Astrocyte of the cerebellum (primary cell): ENCODE measurements at regions not wholly inside any gene's neighbourhood (a gene's known extent, or its start where the extent isn't known, plus 50 kb on each side); places are given as distances from the start of the nearest gene placed in this dataset.

ENCODE experiments used
- DNase-seq: peaks from one replicate; pipeline ENCODE4 v3.0.0-alpha.2; 2011; ENCODE audit warnings: low read depth
- H3K4me3 ChIP-seq: 2 replicates; pipeline ENCODE4 v1.5.1; 2011; ENCODE audit warnings: mild to moderate bottlenecking, low read depth, low read length, moderate library complexity
- in situ Hi-C: cut with HindIII; loops from 2 replicates; pipeline ENCODE4 v1.10.0; 2017; ENCODE audit warnings: low sequenced_read_pairs
- TF ChIP-seq, protein P1 (sequence below): IDR thresholded peaks from 2 replicates; pipeline ENCODE4 v1.5.1; 2012; ENCODE audit warnings: low read length, low read depth, moderate library complexity, mild to moderate bottlenecking; ENCODE audit errors: missing control alignments

DNA sequence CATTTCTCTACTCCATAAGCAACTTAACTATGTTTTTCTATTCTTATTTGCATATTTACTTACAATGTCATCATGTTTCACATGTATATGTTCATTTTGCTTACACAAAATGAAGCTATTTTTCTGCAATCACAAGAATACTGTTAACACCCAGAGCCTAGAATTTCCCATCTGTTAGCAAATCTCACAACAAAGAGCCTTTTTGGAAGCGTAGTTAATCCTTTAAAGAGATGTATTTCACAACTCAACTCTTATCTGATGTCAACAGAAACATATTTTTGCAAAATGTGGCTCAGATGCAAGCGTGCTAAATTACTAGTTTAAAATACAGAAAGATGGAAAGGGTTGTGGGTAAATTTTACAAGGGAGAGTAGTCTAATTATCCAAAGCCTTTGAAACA is 110.6 kb upstream of the COL1A2 start:
- no peak for DNase-seq
- in situ Hi-C loops = loop anchor here (10.0 to 25.0 kb wide), 2 partner anchors 151 to 1403 kb away; no protein-coding TSS in a partner anchor
- TF ChIP-seq, protein P1, sequence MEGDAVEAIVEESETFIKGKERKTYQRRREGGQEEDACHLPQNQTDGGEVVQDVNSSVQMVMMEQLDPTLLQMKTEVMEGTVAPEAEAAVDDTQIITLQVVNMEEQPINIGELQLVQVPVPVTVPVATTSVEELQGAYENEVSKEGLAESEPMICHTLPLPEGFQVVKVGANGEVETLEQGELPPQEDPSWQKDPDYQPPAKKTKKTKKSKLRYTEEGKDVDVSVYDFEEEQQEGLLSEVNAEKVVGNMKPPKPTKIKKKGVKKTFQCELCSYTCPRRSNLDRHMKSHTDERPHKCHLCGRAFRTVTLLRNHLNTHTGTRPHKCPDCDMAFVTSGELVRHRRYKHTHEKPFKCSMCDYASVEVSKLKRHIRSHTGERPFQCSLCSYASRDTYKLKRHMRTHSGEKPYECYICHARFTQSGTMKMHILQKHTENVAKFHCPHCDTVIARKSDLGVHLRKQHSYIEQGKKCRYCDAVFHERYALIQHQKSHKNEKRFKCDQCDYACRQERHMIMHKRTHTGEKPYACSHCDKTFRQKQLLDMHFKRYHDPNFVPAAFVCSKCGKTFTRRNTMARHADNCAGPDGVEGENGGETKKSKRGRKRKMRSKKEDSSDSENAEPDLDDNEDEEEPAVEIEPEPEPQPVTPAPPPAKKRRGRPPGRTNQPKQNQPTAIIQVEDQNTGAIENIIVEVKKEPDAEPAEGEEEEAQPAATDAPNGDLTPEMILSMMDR = no peak
- H3K4me3 ChIP-seq = no peak overlapping the region

DNA sequence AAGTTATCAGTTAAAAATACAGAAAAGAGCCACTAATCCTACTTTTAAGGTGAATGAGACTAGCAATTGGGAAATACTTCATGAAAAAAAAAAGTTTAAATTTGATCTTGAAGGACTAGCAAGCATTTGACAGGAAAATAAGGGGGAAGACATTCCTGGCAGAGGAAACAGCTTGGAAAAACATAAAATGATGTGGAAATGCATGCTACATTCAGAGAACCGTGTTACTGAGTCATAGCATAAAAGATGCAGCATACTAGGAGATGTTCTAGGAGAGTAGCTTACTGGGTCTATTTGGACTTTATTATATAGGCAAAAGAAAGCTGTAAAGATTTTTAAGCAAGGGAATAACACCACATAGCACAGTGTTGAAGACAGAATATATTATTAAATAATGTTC is 108.6 kb upstream of the COL1A2 start:
- in situ Hi-C loops = loop anchor here (5.0 to 25.0 kb wide), 3 partner anchors 121 to 1401 kb away; no protein-coding TSS in a partner anchor
- TF ChIP-seq, protein P1 = no peak
- no peak overlapping the region for H3K4me3 ChIP-seq
- no peak for DNase-seq

DNA sequence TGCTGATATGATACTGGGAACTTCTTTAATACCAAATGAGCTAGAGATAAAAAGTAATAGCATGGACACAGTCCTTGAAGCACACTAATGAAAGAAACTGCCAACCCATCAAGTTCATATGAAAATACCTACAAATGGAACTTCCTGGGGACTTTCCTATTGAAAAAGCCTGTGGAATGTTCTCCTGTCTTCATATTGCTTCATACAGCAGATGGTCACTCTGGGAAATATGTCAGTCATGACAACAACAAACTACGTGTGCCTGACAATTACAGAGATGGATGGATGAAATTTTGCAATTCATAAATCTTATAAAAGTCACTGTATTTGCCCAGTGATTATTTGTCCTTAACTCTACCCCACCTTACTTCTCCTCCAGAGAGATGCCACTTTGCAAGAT is 106.6 kb upstream of the COL1A2 start:
- in situ Hi-C loops = loop anchor here (5.0 to 25.0 kb wide), 3 partner anchors 119 to 1399 kb away; no protein-coding TSS in a partner anchor
- no peak for DNase-seq
- TF ChIP-seq, protein P1 = no peak
- no peak overlapping the region for H3K4me3 ChIP-seq

DNA sequence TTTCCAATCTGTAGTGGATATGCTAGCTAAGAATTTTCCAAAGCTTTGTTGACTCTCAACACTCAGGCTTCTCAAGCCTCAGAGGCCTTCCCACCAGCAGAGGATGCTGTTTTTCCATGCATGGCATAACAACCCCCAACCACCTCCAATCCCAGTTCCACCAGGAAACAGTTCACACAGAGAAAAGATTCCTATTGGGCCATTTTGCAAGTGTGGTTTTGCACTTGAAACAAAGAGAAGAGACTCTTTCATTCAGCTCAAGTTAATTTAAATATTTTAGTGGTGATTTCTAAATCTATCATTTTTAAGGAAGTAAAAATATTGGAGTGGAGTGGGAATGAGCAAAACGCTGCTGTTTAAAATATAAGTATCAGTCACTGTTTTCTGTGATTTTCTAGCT is 105.6 kb upstream of the COL1A2 start:
- DNase-seq = peak; percentile 87
- H3K4me3 ChIP-seq = no peak overlapping the region
- in situ Hi-C loops = loop anchor here (5.0 to 25.0 kb wide), 3 partner anchors 118 to 1398 kb away; no protein-coding TSS in a partner anchor
- TF ChIP-seq, protein P1 = peak; percentile 100

DNA sequence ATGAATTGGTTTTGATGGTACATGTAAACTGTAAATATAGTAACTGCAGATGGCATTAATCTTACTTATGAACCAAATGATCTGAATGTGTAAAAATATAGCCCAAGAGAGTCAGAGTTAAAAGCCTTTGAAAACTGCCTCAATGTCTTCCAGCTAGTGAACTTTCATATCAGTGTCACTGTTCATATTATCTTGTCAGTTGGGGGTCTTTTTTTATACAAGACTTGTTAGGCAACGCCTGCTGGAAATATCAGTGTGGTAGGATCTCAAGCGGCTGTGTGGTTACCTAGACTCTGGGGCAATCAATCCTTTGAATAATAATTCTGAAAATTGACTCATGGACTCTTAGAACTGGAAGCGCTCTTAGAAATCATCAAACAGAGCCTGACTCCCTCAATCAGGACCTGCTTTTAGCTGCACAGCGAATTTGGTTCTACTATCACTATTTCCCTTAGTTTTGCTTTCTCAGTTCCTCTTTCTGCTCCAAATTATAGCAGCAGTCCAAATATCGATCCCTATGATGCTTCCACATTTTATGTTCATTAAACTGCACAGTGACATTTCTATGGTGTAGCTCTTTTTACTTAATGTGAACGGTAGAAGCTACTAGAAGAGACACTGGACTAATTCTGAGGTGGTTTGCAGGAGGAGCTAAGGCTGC is 100.1 kb upstream of the COL1A2 start:
- no peak for DNase-seq
- no peak overlapping the region for H3K4me3 ChIP-seq
- in situ Hi-C loops = loop anchor here (25.0 kb wide), 1 partner anchor 1393 kb away; no protein-coding TSS in a partner anchor
- TF ChIP-seq, protein P1 = no peak

DNA sequence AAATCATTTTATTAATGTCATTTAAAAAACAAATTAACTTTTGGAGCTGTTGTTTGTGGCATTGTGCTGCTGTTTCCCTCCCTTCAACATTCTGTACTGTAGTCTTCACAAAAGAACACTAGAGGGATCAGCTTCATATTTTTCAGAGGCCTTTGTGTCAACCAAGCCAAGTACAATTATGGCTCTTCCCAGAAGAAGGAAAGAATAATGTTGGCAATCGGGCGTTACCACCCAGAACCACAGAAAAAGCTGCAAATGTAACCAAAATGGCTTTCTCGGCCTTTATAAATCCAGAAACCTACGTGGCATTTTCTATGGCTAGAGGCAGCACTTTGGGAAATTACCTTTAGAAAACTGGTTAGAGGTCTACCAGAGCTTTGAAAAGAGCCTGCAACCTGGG is 98.8 kb upstream of the COL1A2 start:
- no peak overlapping the region for H3K4me3 ChIP-seq
- TF ChIP-seq, protein P1 = peak; percentile 70
- peak; percentile 73 for DNase-seq
- in situ Hi-C loops = loop anchor here (25.0 kb wide), 1 partner anchor 1391 kb away; no protein-coding TSS in a partner anchor
